ENCODE measurements at regions not wholly inside any gene's neighbourhood (a gene's known extent, or its start where the extent isn't known, plus 50 kb on each side); places are given as distances from the start of the nearest gene placed in this dataset.

GRCh38 chr10:35781643-35782035 is 139.5 kb upstream of the FZD8 start:
- TF ChIP-seq POLR2A (IDR thresholded peaks at IDR 0.05) (no peak), CTCF (IDR thresholded peaks at IDR 0.05) (peak in 1 of 4 donors; percentile 22)

Data from right lobe of liver (tissue), 4 donors.